ENCODE measurements at regions not wholly inside any gene's neighbourhood (a gene's known extent, or its start where the extent isn't known, plus 50 kb on each side); places are given as distances from the start of the nearest gene placed in this dataset.
"Not testable (repeated sequence)": the region's sequence is repeated elsewhere in the genome, so short reads cannot be mapped to it uniquely, and the experiment has no call there.

DNA sequence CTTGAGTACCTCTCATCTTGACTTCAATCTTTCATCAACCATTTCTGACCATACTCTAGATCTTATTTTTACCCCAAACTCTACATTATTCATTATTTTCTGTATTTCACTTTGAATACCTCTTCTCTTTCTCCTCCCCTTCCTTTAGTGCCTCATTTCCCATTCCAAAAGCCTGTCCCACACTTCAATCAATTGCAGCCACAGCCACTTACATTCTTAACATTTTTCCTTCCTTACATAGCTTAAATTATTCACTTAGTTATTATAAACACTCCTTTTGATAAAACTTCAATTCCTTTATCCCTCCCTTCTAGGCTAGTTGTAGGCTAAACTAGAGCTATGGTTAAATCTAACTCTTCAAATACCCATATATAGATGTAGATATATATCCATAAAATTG is 344.0 kb downstream of the PRR16 start:
- DNase-seq (ENCODE audit: insufficient read length, low spot score) (no peak), FAIRE-seq (no peak)
- TF ChIP-seq, protein P1, sequence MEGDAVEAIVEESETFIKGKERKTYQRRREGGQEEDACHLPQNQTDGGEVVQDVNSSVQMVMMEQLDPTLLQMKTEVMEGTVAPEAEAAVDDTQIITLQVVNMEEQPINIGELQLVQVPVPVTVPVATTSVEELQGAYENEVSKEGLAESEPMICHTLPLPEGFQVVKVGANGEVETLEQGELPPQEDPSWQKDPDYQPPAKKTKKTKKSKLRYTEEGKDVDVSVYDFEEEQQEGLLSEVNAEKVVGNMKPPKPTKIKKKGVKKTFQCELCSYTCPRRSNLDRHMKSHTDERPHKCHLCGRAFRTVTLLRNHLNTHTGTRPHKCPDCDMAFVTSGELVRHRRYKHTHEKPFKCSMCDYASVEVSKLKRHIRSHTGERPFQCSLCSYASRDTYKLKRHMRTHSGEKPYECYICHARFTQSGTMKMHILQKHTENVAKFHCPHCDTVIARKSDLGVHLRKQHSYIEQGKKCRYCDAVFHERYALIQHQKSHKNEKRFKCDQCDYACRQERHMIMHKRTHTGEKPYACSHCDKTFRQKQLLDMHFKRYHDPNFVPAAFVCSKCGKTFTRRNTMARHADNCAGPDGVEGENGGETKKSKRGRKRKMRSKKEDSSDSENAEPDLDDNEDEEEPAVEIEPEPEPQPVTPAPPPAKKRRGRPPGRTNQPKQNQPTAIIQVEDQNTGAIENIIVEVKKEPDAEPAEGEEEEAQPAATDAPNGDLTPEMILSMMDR (IDR thresholded peaks at IDR 0.05; ENCODE audit: insufficient read depth, missing control alignments) = no peak

DNA sequence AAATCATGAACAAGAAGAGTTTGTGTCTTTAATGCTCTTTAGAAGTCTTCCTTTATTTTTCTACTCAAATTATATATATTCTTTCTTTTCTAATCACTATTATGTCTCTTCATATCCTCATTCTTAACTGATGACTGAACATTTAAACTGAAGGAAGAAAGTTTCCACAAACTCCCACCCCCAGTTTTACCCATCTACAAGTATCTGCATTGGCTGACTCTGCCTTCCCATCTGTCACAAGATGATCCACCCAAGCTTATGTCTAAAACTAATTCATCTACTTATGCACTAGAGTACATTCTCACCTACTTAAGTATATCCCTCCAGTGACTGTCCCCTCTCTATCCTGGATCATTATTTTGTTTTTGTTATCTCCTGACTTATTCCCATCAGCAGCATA is 344.5 kb downstream of the PRR16 start:
- TF ChIP-seq, protein P1 (IDR thresholded peaks at IDR 0.05; ENCODE audit: insufficient read depth, missing control alignments) = no peak
- FAIRE-seq = peak; percentile 95
- no peak for DNase-seq (ENCODE audit: insufficient read length, low spot score)

DNA sequence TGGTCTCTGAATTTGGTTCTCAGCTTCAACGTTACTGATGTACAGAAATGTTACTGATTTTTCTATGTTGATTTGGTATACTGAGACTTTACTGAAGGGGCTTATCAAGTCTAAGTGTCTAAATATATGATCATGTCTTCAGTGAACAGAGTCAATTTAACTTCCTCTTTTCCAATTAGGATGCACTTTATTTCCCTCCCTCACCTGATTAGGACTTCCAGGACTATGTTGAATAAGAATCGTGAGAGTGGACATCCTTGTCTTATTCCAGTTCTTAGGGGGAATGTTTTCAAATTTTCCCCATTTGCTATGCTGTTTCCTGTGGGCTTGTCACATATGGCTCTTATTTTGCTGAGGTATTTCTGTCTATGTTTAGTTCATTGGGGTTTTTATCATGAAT is 349.5 kb downstream of the PRR16 start:
- DNase-seq (ENCODE audit: insufficient read length, low spot score) (no peak), FAIRE-seq (no peak)
- TF ChIP-seq, protein P1 (IDR thresholded peaks at IDR 0.05; ENCODE audit: insufficient read depth, missing control alignments) = no peak

DNA sequence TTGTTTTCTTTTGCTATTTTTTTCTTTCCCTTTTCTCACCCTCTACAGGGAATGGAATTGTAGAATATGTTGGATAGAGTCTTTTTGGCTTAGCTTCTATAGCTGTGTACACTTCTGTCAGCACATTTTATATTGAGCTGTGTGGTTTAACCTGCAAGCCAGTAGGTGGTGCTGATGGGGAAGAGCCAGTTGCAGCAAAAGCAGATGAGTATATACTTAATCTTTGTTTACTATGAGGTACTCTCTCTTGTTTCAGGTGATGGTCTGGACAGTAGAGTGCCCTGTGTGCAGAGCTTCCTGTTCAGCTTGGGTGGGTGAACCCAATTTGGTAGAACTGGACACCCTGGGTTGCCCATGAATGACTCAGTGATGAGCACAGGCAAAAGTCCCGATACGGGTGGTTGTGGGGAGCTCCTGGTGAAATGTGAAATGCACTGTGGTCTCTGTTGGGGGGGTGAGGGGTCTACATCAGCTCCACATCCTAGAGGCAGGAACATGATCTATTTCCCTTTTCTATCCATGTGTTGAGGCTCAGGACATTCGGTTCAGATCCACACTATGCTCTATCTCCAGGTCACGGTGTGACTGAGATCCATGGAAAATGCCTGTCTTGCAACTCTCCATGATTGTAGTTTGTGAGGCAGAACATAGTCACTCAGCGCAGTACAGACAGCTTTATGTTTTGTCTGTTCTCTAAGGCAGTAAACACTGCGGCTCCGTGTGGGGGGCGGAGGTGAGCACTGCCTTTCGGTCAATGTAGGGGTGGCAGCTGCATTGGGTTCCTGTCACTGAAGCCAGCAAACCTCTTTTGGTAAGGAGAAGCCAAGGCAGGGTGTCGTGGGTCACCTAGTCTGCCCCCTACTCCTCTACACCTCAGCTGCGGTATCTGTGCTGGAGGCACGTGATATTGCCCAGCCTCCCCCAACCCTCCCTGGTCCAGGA is 353.2 kb downstream of the PRR16 start:
- DNase-seq (ENCODE audit: insufficient read length, low spot score) (no peak), FAIRE-seq (no peak)
- TF ChIP-seq, protein P1 (IDR thresholded peaks at IDR 0.05; ENCODE audit: insufficient read depth, missing control alignments) = peak; percentile 42

DNA sequence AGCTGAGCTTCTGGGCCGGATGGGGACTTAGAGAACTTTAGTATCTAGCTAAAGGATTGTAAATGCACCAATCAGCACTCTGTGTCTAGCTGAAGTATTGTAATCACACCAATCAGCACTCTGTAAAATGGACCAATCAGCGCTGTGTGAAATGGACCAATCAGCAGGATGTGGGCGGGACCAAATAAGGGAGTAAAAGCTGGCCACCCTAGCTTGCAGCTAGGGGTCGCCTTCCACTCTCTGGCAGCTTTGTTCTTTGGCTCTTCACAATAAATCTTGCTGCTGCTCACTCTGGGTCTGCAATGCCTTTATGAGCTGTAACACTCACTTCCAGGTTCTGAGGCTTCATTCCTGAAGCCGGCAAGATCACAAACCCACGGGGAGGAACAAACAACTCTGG is 354.0 kb downstream of the PRR16 start:
- DNase-seq (ENCODE audit: insufficient read length, low spot score) (no peak), FAIRE-seq (no peak)
- TF ChIP-seq, protein P1 (IDR thresholded peaks at IDR 0.05; ENCODE audit: insufficient read depth, missing control alignments) = no peak

DNA sequence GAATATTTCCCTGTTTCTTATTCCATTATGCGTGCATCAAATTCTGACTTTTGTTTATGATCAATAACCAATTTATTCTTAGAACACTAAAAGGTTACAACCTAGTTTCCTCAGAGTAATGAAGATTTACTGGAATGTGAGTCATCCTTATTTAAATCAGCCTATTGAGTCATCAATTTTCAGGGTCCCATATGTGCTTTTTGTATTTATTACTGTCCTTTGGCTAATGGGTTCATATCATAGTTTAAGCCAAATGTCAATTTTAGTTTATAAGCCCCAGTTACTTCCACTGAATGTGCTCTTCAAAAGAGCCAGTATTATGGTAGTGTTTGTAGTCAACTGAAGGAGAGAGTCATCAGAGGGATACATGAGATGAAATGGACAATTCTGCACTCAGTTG is 359.2 kb downstream of the PRR16 start:
- DNase-seq (ENCODE audit: insufficient read length, low spot score) (no peak), FAIRE-seq (peak; percentile 80)
- TF ChIP-seq, protein P1 (IDR thresholded peaks at IDR 0.05; ENCODE audit: insufficient read depth, missing control alignments) = no peak

DNA sequence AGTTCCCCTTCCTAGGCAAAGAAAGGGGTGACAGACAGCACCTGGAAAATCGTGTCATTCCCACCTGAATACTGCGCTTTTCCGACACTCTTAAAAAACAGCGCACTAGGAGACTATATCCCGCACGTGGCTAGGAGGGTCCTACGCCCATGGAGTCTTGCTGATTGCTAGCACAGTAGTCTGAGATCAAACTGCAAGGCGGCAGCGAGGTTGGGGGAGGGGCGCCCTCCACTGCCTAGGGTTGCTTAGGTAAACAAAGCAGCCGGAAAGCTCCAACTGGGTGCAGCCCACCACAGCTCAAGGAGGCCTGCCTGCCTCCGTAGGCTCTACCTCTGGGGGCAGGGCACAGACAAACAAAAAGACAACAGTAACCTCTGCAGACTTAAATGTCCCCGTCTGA is 367.5 kb downstream of the PRR16 start:
- DNase-seq (ENCODE audit: insufficient read length, low spot score); FAIRE-seq: not testable (repeated sequence)

All from D721Med (cell line).